Right lobe of liver (tissue), 4 donors: ENCODE measurements at regions not wholly inside any gene's neighbourhood (a gene's known extent, or its start where the extent isn't known, plus 50 kb on each side); places are given as distances from the start of the nearest gene placed in this dataset.

ENCODE experiments used
- POLR2A ChIP-seq: fragments of 450-650 bp; IDR thresholded peaks from one replicate; pipeline ENCODE4 v1.6.1; 2017; ENCODE audit warnings: antibody characterized with exemption, mild to moderate bottlenecking
- TF ChIP-seq, protein P1 (sequence below), 4 donors: fragments of 200-600 bp in 3 of 4; fragments of 450-650 bp in 1 of 4; IDR thresholded peaks; one replicate each; pipeline versions ENCODE4 v1.5.1 to v1.8.0; 2016 to 2022; ENCODE audit warnings: antibody characterized with exemption in 4 of 4, mild to moderate bottlenecking in 2 of 4
- donor health status: DM: no; HTN: no; CAD: no.
- donor health status: DM: no; HTN: no; CAD: no.
- donor health status: DM: no; HTN: yes; CAD: no.

DNA sequence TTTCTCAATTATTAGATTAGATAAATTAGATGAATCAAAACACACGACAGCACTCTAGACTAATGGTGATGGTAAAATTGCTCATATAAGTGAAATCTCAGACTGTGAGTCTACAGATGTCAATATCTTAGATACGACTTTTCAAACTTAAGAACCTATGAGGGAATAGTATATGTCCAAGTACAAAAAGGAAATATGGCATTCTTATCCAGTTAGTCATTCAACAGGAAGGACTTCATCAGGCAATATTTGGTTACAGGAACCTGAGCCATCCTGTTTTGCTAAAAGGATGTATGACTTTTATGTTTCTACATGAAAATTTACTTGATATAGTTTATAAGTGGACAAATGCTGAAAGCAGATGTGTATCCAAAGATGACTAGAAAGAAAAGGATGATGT, 107.0 kb downstream of the CT47B1 start:
- TF ChIP-seq, protein P1, sequence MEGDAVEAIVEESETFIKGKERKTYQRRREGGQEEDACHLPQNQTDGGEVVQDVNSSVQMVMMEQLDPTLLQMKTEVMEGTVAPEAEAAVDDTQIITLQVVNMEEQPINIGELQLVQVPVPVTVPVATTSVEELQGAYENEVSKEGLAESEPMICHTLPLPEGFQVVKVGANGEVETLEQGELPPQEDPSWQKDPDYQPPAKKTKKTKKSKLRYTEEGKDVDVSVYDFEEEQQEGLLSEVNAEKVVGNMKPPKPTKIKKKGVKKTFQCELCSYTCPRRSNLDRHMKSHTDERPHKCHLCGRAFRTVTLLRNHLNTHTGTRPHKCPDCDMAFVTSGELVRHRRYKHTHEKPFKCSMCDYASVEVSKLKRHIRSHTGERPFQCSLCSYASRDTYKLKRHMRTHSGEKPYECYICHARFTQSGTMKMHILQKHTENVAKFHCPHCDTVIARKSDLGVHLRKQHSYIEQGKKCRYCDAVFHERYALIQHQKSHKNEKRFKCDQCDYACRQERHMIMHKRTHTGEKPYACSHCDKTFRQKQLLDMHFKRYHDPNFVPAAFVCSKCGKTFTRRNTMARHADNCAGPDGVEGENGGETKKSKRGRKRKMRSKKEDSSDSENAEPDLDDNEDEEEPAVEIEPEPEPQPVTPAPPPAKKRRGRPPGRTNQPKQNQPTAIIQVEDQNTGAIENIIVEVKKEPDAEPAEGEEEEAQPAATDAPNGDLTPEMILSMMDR (IDR thresholded peaks at IDR 0.05), result no peak
- TF ChIP-seq POLR2A, result no peak
